Renal cortical epithelial cell (primary cell): ENCODE measurements at regions not wholly inside any gene's neighbourhood (a gene's known extent, or its start where the extent isn't known, plus 50 kb on each side); places are given as distances from the start of the nearest gene placed in this dataset.
"Not testable (repeated sequence)": the region's sequence is repeated elsewhere in the genome, so short reads cannot be mapped to it uniquely, and the experiment has no call there.

Experiments used
- DNase-seq: peaks from one replicate; pipeline ENCODE4 v3.0.0-alpha.2; 2011; ENCODE audit warnings: low read depth

GRCh38 chr7:101743241-101743994, 74.0 kb upstream of the CUX1 start:
- DNase-seq: no peak

GRCh38 chr7:101743995-101744360, 73.4 kb upstream of the CUX1 start:
- no peak for DNase-seq

GRCh38 chr7:101744588-101744987, 72.8 kb upstream of the CUX1 start:
- DNase-seq: no peak

GRCh38 chr7:101746314-101746713, 71.1 kb upstream of the CUX1 start:
- no peak for DNase-seq

- DNase-seq: no peak
Observed at GRCh38 chr7:101747053-101747878, 70.2 kb upstream of the CUX1 start.

GRCh38 chr7:101747879-101748345, 69.5 kb upstream of the CUX1 start:
- DNase-seq: no peak

GRCh38 chr7:101749891-101750290, 67.5 kb upstream of the CUX1 start:
- DNase-seq: no peak

- no peak for DNase-seq
Observed at GRCh38 chr7:101753316-101753715, 64.1 kb upstream of the CUX1 start.

GRCh38 chr7:101754424-101755159, 62.8 kb upstream of the CUX1 start:
- peak; percentile 42 for DNase-seq

- DNase-seq: no peak
Observed at GRCh38 chr7:101757879-101758278, 59.5 kb upstream of the CUX1 start.

- DNase-seq: not testable (repeated sequence)
Observed at GRCh38 chr7:101758519-101758918, 58.9 kb upstream of the CUX1 start.

- no peak for DNase-seq
Observed at GRCh38 chr7:101764221-101764620, 53.2 kb upstream of the CUX1 start.

- no peak for DNase-seq
Observed at GRCh38 chr7:101767544-101767943, 49.9 kb upstream of the CUX1 start.
